Kidney (tissue), 13 donors: ENCODE measurements at regions not wholly inside any gene's neighbourhood (a gene's known extent, or its start where the extent isn't known, plus 50 kb on each side); places are given as distances from the start of the nearest gene placed in this dataset.

Experiments used
- DNase-seq, 5 donors: peaks; one replicate each; pipeline ENCODE4 v3.0.0-alpha.2; 2013 to 2020
- FAIRE-seq: peaks from 2 replicates; lab custom pipeline; 2012; peaks lifted over from hg19 to GRCh38; lab: Jason Lieb, UNC
- H3K27ac ChIP-seq, 2 donors: one replicate each; pipeline ENCODE4 v1.7.0; 2013; ENCODE audit warnings: low read depth in 2 of 2, low read length in 2 of 2, inconsistent platforms in 1 of 2
- H3K27me3 ChIP-seq: one replicate; pipeline ENCODE4 v1.7.1; 2013; ENCODE audit warnings: low read length, inconsistent platforms; ENCODE audit not compliant: control insufficient read depth, insufficient read depth
- H3K36me3 ChIP-seq, 3 donors: one replicate each; pipeline versions ENCODE4 v1.7.0 to v1.7.1; 2013; ENCODE audit warnings: low read length in 3 of 3, control low read depth in 1 of 3, inconsistent platforms in 1 of 3; ENCODE audit not compliant: insufficient read depth in 3 of 3, control insufficient read depth in 2 of 3
- H3K4me1 ChIP-seq, 3 donors: one replicate each; pipeline versions ENCODE4 v1.7.0 to v1.7.1; 2013; ENCODE audit warnings: low read length in 3 of 3, inconsistent platforms in 1 of 3, low read depth in 1 of 3; ENCODE audit not compliant: control insufficient read depth in 2 of 3, insufficient read depth in 2 of 3
- H3K4me3 ChIP-seq, 3 donors: one replicate each; pipeline versions ENCODE4 v1.7.0 to v1.8.1; 2013; ENCODE audit warnings: low read length in 3 of 3, control low read depth in 1 of 3, inconsistent platforms in 1 of 3
- H3K9ac ChIP-seq, 3 donors: one replicate each; pipeline versions ENCODE4 v1.7.0 to v1.7.1; 2013; ENCODE audit warnings: low read length in 3 of 3, control low read depth in 1 of 3, inconsistent platforms in 1 of 3
- H3K9me3 ChIP-seq, 3 donors: one replicate each; pipeline versions ENCODE4 v1.7.0 to v1.7.1; 2013; ENCODE audit warnings: low read length in 3 of 3, control low read depth in 1 of 3, inconsistent platforms in 1 of 3; ENCODE audit not compliant: control insufficient read depth in 2 of 3, insufficient read depth in 1 of 3
- intact Hi-C: fragments of 100-400 bp; cut with DNase I; formaldehyde crosslinking; loops from one replicate; pipeline ENCODE4 v1.11.1; 2022
- TF ChIP-seq, protein P1 (sequence below): IDR thresholded peaks from 3 replicates; pipeline ENCODE4 v1.5.1; 2012; ENCODE audit warnings: mild to moderate bottlenecking, moderate library complexity, borderline replicate concordance; ENCODE audit not compliant: insufficient read depth; ENCODE audit errors: extremely low read depth
- donor health status: control.
- donor health status: control.
- donor health status: control.
- donor health status: control.
- donor health status: control.
- donor health status: DM: yes; HTN: yes; CAD: no.
- donor health status: Normal renal cell carcinoma (clear cell type).

DNA sequence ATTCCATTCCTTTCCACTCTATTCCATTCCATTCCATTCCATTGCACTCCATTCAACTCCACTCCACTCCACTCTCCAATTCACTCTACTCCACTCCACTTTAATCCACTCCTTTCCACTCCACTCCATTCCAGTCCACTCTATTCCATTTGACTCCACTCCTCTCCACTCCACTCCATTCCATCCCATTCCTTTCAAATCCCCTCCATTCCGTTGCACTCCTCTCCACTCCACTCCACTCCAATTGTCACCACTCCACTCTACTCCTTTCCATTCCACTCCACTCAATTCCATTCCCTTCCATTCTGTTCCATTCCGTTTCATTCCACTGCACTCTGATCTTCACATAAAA, 2563.7 kb upstream of the TPTE start:
- Histone ChIP-seq H3K36me3 (no peaks in the 10 kb centered on the region), H3K9me3 (peaks cover 31 to 53% (median 33%) of the 10 kb centered on the region in 3 donors), H3K4me3 (no peak overlapping the region), H3K27me3 (no peaks in the 10 kb centered on the region), H3K4me1 (no peaks in the 10 kb centered on the region), H3K9ac (no peak overlapping the region), H3K27ac (no peak overlapping the region)
- FAIRE-seq (no peak), DNase-seq (no peak)
- intact Hi-C loops = no loop called here
- TF ChIP-seq, protein P1, sequence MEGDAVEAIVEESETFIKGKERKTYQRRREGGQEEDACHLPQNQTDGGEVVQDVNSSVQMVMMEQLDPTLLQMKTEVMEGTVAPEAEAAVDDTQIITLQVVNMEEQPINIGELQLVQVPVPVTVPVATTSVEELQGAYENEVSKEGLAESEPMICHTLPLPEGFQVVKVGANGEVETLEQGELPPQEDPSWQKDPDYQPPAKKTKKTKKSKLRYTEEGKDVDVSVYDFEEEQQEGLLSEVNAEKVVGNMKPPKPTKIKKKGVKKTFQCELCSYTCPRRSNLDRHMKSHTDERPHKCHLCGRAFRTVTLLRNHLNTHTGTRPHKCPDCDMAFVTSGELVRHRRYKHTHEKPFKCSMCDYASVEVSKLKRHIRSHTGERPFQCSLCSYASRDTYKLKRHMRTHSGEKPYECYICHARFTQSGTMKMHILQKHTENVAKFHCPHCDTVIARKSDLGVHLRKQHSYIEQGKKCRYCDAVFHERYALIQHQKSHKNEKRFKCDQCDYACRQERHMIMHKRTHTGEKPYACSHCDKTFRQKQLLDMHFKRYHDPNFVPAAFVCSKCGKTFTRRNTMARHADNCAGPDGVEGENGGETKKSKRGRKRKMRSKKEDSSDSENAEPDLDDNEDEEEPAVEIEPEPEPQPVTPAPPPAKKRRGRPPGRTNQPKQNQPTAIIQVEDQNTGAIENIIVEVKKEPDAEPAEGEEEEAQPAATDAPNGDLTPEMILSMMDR = no peak
